ENCODE measurements at regions not wholly inside any gene's neighbourhood (a gene's known extent, or its start where the extent isn't known, plus 50 kb on each side); places are given as distances from the start of the nearest gene placed in this dataset.

DNA sequence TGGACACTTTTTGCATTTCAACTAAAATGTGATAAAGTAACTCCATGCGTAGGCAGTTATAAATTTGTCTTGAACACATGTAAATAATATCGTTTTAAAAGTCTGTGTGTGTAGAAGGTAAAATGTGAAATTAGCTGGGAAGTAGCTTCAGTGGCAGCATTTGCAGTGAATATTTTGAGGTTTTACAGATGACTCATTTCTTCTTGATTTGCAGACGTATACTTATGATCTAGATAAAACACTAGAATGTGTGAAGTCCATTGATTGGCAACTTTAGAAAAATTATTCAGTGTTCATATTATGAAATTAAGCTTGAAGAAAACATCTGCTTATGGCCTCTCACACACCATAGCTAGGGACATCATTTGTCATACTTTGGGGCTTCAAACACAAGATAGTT lies 788.6 kb upstream of the NOVA1 start:
- no peak for DNase-seq (ENCODE audit: low spot score)

GRCh38 chr14:27387463-27387862 lies 789.6 kb upstream of the NOVA1 start:
- DNase-seq (ENCODE audit: low spot score), result no peak

- no peak for DNase-seq (ENCODE audit: low spot score)
Measured at GRCh38 chr14:27389402-27389801, 791.6 kb upstream of the NOVA1 start.

GRCh38 chr14:27390155-27390554 lies 792.3 kb upstream of the NOVA1 start:
- no peak for DNase-seq (ENCODE audit: low spot score)

DNA sequence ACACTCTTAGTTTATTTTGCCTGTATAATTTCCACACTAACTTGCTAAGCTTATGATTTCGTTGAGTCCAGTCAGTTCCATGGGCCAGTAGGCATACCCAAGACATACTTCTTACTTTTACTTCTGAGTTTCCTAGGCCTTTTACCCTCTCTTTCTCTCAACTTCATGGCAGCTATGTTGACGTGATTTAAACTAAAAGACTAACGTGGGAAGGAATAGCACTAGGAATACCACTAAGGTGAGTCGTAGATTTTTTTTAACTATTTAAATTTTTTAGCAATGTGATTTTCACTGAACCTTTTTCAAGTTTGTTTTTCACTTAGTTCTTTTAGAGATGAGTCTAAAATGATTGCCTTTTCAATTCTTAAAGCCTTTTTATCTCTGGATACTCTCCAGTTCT lies 793.5 kb upstream of the NOVA1 start:
- no peak for DNase-seq (ENCODE audit: low spot score)

DNA sequence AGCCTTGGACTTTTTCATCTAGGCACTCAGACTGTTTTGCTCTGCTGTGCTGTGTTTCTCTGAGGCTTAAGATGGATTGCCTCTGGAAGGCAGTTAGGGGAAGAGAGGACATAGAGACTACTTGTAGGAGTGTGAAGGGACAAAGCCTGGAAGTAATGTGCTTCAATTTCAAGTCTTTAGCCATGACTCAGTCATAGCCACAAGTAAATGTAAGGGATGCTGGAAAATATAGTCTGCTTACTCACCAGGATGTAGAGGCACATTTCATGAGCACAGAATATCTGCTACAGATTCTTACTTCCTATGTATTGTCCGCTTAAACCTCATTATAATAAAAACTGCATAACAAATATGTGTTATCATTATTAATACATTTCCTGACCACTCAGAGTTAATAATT lies 794.3 kb upstream of the NOVA1 start:
- no peak for DNase-seq (ENCODE audit: low spot score)

GRCh38 chr14:27409944-27410343 lies 812.1 kb upstream of the NOVA1 start:
- DNase-seq (ENCODE audit: low spot score), result no peak

DNA sequence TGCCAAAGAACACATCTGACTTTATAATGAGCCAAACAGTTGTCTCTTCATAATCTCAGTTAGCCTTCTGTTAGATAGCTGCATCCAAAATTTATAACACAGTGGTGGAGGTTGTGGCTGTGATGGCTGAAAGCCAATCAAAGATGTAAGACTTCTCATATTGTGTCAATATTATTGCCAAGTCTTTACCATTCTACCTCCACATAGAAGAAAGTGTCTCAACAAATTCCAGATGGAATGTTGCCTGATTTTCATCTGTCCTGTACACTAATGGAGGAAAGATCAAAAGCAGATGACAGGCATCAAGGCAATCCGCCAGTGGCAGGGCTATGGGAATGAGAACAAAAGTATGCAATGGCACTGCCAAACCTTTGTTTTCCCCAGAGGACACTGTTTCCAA lies 813.1 kb upstream of the NOVA1 start:
- DNase-seq (ENCODE audit: low spot score), result no peak

GRCh38 chr14:27427796-27428195 lies 830.0 kb upstream of the NOVA1 start:
- no peak for DNase-seq (ENCODE audit: low spot score)

DNA sequence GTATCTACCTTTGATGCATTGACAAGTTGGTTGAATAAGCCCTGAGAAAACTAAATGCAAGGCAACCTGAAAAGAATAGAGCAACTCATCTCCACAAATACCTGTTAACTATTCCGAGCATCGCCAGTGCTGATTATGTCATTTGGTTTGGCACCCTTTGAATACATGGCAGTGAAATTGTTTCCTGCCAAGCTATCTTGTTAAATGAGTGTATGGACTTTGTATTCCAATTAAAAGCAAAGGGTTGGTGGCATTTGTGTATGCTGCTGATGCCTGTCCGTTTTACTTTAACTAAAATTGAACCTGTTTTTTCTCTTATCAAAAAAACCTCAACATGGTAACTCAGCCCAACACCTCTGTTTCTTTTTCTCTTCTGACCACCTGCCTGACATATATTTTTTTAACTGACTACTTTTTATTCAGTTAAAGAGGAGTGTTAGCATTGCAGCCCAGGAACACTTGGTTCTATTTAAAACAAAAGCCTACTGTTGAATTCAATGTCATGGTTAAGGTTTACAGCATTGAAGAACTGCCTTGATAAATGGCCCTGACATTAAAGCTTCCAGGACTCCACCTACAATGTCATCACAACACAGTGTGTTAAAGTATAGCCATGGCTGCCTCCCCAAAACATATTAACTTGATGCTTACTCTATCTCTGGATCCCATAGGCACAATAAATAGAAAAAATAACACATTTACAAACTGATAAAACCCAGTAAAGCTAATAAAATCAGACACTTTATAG lies 838.3 kb upstream of the NOVA1 start:
- DNase-seq (ENCODE audit: low spot score), result no peak

GRCh38 chr14:27484633-27485032 lies 886.8 kb upstream of the NOVA1 start:
- no peak for DNase-seq (ENCODE audit: low spot score)

DNA sequence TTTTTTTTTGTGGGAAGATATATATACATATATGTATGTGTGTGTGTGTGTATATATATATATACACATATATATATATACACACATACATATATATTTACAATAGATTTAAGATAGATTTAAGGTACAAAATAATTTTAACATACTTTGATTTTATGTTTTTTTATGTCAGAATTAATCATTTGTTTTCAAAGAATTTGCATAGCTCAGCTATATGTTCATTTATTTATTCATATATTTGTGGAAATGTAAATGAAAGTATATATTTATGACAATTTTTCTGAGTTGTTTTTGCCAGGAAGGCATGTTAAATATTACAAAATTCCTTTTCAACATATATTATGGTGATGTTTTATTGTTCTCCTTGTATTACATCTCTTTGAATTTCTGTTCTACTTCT lies 887.4 kb upstream of the NOVA1 start:
- no peak for DNase-seq (ENCODE audit: low spot score)

- DNase-seq (ENCODE audit: low spot score), result no peak
Measured at GRCh38 chr14:27506272-27506671, 908.4 kb upstream of the NOVA1 start.

DNA sequence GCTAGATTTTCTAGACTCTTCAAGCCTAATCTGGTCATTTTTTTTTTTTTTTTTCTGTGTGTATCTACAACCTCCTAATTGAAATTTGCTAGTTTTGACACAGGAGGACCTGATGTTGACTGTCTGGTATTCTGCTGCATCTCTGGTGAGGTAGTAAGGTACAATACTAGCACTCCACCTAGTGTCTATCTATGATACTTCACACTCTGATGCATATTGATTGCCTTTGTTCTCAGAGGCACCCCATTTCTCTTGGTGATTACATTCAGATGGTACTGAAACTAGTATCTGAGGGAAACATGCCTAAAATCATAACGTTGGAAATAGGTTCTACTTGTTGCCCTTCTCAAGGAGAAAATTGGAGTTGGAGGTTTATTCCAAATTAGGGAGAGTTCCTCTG lies 930.5 kb upstream of the NOVA1 start:
- peak; percentile 25 for DNase-seq (ENCODE audit: low spot score)

DNA sequence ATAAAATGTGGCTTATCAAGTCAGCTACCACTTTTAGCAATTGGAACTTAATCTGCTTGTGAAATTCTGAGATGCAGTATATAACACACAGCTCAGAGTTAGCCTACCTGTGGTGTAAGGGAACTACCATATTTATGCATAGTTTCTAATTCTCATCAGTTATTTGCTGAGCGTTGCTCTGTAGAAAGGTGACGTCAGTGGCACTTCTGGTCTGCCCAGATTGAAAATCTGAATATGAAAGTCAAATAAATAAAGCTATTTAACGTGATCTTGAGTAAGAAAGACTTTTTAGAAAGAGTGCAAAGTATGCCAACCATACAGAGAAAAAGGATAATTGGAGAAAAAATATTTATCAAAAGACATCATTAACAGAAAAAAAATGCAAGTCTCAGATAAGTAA lies 938.9 kb upstream of the NOVA1 start:
- DNase-seq (ENCODE audit: low spot score), result no peak

GRCh38 chr14:27546111-27546510 lies 948.3 kb upstream of the NOVA1 start:
- no peak for DNase-seq (ENCODE audit: low spot score)

DNA sequence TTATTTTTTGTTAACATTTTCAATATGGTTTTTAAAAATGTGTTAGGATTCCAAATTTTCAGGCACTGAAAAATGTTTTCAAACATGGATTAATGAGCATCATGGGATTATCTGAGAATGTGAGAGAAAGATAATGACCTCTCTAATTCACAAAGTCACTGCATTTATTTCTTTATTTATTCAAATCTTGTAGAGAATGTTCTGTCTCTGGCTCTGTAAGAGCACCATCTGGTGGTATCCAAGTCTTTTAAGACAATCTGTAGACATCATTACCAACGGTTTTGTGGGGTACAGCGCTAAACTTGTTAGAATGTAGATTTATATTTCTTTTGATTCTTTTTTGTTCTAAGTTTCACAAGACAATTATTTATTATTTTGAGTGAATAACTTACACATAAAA lies 956.0 kb upstream of the NOVA1 start:
- DNase-seq (ENCODE audit: low spot score), result no peak

DNA sequence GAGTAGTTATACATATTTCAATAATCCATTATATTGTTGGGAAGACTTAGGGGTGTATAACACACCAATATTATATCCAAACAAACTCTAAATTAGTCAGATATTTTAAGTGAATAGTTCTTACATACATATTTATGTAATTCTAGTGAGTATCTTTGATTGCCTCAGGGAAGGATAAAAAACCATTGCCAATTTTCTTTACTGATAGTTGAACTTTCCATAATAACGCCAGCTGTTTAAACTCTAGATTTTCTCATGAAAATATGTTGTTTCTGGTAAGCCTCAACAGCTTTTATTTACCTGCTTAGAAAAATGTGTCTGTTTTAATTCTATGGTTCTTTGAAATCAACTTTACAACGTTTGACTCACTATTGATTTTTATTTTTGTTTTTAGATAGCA lies 959.6 kb upstream of the NOVA1 start:
- no peak for DNase-seq (ENCODE audit: low spot score)

DNA sequence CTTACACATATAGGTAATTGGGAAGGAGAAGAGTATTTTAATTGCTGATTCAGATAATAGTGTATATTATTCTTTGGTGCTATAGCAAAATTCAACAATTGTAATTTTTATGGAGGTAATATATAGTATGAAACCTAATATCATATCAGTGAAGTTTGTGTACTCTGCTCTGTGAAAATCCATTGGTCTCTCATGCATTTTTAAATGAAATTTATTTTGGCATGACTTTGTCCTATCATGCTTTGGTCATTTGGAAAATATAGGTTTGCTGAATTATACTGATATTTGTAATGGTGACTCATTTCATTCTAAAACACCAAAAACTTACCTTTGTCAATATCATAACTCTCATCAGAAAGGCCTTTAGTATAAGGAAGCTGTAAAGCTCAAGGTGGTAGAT lies 962.0 kb upstream of the NOVA1 start:
- DNase-seq (ENCODE audit: low spot score), result no peak

DNA sequence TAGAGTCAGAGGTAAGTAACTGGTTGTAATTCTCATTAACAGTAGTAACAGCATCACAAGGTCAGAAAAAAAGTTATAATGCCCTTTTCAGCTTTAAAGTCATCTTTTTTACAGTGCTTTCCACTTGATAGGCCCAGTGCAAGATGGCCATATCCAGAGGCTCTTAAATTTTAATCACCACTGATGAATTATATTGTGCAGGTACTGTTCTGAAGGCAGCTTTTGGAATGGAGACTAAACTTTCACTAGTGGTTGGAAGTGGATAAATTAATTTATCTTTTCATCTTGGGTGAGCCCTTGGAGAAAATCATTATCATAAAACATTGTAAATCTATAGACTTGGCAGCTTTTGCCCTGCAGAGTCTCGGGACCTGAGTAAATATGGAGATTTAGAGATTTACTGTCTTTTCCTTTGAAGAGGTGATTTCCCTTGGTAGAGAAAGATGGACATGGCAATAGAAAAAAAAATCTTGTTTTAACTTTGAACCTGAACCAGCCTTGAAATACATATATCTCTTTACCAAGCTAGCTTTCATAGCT lies 969.1 kb upstream of the NOVA1 start:
- DNase-seq (ENCODE audit: low spot score), result no peak

DNA sequence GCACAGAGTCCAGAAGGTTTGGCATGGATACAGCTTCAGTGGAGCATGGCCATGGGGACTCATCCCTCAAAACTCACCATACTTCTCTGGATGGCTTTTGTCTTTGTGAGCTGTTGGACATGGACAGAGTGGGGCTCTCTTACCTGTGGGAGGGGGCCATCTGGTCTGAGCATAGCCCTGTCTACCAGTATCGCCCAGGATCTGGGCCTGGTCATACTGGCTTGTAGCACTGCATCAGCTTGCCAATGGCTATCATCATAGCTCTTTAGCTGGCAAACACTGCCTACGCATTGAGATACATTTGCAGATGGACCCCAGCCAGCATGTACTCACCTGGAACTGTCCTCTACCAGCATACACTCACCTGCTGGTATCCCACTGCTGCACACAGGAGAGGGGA lies 975.2 kb upstream of the NOVA1 start:
- DNase-seq (ENCODE audit: low spot score), result no peak

DNA sequence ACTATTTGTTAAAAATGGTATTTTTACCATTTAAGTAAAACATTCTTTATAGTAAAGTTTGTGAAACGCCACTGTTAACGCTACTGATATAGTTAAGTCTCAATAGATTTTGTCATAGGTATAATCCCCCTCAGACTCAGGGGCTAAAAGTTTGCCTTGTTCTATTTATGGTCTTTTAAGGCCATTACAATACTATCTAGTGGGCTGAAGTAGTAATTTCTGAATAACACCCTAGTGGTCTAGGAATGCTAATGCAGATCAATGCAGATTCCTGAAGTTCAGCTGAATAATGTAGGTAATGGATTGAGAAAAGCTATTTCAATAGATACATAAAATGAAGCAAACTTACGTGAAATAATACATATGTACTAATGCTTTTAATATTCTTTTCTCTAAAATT lies 989.3 kb upstream of the NOVA1 start:
- DNase-seq (ENCODE audit: low spot score), result no peak

DNA sequence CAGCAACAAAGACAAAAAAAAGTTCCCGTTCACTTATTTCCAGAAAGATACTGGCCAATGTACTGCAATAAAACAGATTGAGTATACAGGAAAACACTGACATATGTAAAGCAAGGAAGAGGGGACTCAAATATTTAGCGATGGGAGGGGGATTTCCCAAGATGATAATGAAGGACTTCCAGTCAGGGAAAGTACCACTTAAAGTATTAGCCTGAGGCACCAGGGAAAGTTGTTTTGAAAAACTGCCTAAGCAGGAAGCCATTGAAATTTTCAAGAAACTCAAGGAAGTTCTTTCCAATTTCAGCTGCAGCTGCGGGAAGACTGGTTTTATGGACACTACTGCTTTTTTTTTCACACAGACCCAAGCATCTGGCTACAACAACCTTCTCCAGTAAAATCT lies 1007.4 kb upstream of the NOVA1 start:
- no peak for DNase-seq (ENCODE audit: low spot score)

DNA sequence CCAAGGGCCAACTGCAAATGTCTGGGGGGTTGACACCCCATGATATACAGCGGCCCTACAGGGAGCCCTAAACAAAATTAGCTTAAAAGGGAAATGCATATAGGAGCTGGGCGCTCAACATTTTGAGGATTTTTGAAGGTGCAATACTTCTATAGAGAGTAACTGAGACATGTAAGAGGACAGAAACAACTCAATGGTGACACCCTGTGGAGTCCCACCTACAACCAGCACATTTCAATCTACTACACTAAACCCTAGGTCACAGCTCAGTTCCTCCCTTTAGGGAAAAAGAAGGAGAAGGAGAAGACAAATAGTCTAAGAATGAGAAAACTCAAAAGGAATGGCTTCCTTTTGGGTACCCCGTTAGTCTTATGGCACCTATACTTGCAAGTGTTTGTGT lies 1010.5 kb upstream of the NOVA1 start:
- DNase-seq (ENCODE audit: low spot score), result no peak

All from HuH-7.5 (cell line).